Neural progenitor cell (in vitro differentiated cells): ENCODE measurements at regions not wholly inside any gene's neighbourhood (a gene's known extent, or its start where the extent isn't known, plus 50 kb on each side); places are given as distances from the start of the nearest gene placed in this dataset.

ENCODE experiments used
- EZH2 ChIP-seq: fragments of 200-600 bp; sonication (generic); IDR thresholded peaks from 2 replicates; pipeline ENCODE4 v1.6.1; 2017; ENCODE audit warnings: antibody characterized with exemption, mild to moderate bottlenecking, moderate library complexity
- EZH2phosphoT487 ChIP-seq: fragments of 200-600 bp; sonication (generic); IDR thresholded peaks from 2 replicates; pipeline ENCODE4 v1.6.1; 2017; ENCODE audit warnings: antibody characterized with exemption
- TF ChIP-seq, protein P1 (sequence below): fragments of 200-600 bp; sonication (generic); IDR thresholded peaks from 2 replicates; pipeline ENCODE4 v1.5.1; 2017; ENCODE audit warnings: antibody characterized with exemption, mild to moderate bottlenecking

DNA sequence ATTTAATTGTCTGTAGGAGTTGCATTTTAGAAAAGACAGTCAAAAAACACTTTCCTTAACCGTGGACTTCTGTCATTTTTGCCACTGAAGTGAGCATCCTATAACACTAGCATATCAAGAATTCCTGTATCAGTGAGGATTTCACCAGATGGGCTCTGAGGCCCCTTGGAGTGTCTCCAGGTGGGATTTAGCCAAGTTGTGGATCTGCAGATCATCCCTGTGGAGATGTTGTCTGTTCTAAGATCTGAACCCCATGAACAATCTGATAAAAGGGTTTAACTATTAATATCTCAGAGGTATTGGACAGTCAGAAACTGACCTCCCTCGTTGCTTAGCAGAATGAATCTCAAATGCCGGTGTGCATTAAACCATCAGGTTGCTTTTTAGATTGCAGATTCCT, 165.0 kb upstream of the SRRM4 start:
- TF ChIP-seq, protein P1, sequence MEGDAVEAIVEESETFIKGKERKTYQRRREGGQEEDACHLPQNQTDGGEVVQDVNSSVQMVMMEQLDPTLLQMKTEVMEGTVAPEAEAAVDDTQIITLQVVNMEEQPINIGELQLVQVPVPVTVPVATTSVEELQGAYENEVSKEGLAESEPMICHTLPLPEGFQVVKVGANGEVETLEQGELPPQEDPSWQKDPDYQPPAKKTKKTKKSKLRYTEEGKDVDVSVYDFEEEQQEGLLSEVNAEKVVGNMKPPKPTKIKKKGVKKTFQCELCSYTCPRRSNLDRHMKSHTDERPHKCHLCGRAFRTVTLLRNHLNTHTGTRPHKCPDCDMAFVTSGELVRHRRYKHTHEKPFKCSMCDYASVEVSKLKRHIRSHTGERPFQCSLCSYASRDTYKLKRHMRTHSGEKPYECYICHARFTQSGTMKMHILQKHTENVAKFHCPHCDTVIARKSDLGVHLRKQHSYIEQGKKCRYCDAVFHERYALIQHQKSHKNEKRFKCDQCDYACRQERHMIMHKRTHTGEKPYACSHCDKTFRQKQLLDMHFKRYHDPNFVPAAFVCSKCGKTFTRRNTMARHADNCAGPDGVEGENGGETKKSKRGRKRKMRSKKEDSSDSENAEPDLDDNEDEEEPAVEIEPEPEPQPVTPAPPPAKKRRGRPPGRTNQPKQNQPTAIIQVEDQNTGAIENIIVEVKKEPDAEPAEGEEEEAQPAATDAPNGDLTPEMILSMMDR, result no peak
- TF ChIP-seq EZH2phosphoT487, result no peak
- no peak for TF ChIP-seq EZH2
